GM19452 (cell line): ENCODE measurements at regions not wholly inside any gene's neighbourhood (a gene's known extent, or its start where the extent isn't known, plus 50 kb on each side); places are given as distances from the start of the nearest gene placed in this dataset.
"Not testable (repeated sequence)": the region's sequence is repeated elsewhere in the genome, so short reads cannot be mapped to it uniquely, and the experiment has no call there.

Source experiments
- ATAC-seq: cut with Tn5 transposase; IDR thresholded peaks from one replicate; pipeline ENCODE4 v1.9.1; 2021; ENCODE audit not compliant: unreplicated experiment

GRCh38 chr5:72693546-72694205 is 122.8 kb upstream of the TNPO1 start:
- no peak for ATAC-seq

DNA sequence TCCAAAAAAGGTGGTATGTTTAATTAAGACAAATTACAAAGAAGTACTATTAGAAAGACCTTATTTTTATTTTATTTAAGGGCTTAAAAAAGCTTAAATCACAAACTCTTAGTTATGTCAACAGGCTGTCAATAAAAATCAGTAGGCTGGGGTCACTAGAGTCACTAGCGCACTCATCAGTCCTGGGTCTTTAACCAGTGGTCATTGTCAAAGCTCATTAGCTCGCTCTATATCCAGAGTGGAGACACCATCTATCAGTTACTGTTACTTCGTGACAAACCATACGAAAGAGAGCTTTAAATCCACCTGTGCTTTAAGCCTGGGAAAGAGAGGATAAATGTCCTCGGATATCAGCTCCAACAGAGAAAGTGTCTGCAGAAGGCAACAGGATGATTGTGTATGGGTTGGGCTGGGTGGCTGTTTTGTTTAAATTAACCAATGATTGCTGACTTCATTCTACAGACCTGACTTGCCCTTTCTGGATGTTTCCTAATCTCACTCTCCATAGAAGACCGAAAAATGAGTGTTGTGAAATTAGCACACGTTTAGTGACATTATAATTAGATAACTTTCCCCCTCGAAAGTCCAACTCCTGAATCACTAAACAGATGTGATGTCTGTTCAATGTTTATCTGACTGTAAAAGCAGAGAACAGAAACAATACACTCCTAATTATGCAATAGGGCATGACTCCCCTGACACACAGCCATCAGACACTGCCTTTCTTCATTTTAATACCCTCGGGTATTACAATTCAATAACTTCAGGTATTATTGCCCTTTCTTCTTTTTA is 123.6 kb upstream of the TNPO1 start:
- no peak for ATAC-seq

GRCh38 chr5:72692231-72692637 is 124.2 kb upstream of the TNPO1 start:
- ATAC-seq, result no peak

DNA sequence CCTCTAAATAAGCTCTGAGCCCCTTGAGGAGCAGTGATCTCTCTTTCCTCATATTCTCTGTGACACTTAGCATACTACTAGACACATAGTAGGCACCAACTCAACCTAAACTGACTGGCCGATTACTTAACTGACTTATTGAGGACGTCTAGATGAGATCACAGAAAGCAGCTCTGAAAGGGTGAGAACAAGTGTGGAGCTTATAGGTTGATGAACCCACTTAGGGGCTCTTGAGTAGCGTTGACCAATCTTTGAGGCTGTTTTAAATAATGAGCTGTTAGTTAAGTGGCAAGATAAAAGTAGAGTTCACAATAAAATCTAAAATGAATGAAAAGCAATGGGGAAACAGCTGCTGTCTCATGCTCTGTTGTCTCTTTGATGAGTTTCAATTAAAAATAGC is 124.7 kb upstream of the TNPO1 start:
- no peak for ATAC-seq

DNA sequence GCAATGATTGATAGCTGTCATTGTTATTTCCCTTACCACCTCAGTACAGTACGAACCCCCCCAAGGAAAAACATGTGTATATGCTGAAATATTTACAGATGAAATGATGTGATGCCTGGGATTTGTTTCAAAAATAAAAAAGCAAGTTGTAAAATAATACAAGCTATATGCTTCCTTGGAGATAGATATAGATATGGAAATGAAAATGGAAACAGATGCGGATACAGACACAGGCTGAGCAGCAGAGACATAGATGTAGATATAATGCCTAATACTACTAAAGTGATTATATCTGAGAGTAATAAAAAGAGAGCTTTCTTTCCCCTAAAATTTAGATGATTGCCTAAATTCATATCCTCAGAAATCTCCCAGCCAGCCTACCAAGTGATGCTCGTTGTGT is 127.5 kb upstream of the TNPO1 start:
- no peak for ATAC-seq

DNA sequence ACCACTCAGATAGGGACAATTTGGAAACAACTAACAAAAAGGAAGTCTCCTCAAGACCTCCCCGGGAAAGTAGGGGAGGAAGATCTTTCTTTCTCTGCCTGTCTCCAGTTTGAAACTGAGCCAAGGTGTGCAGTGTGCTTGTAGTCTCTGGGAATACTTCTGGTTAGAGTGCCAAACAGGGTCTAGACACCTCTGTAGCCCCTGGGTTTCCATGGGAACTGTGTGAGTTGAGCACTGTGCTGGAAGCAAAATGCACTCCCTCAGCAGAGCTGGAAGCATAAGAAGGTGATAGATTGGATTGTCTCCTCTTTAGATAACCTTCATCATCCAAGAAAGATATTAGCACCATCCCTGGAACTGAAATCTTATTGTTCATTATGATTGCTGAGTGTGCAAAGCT is 129.2 kb upstream of the TNPO1 start:
- ATAC-seq, result no peak

- ATAC-seq, result no peak
Observed at GRCh38 chr5:72682561-72682960, 133.9 kb upstream of the TNPO1 start.

- no peak for ATAC-seq
Observed at GRCh38 chr5:72681781-72682180, 134.7 kb upstream of the TNPO1 start.

DNA sequence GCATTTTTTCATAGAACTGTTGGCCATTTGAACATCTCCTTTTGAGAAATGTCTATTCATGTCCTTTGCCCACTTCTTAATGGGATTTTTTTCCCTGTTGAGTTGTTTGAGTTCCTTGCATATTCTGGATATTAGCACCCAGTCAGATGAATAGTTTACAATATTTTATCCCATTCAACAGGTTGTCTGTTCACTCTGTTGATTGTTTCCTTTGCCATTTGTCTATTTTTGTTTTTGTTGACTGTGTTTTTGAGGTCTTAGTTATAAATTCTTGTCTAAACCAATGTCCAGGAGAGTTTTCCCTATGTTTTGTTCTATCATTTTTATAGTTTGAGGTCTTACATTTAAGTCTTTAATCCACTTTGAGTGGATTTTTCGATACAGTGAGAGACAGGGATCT is 139.0 kb upstream of the TNPO1 start:
- ATAC-seq, result no peak

GRCh38 chr5:72676831-72677230 is 139.6 kb upstream of the TNPO1 start:
- not testable (repeated sequence) for ATAC-seq

DNA sequence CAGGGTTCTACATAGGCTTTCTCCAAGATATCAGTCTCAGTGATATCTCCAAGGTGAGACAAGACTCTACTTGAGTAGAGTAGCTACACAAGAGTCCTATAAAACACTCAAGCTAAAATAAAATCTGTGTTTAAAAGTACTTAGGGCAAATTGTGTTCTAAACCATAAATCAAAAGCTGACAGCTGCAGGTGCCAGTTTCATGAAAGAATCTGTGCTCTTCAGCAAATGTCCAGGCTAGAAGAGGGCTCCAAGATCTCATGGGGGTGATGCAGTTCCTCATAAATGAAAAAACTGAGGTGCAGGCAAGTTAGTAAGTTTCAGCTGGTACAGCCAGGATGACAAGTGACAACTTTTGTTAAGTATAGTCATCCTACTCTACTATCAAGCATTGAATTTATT is 142.8 kb upstream of the TNPO1 start:
- no peak for ATAC-seq

DNA sequence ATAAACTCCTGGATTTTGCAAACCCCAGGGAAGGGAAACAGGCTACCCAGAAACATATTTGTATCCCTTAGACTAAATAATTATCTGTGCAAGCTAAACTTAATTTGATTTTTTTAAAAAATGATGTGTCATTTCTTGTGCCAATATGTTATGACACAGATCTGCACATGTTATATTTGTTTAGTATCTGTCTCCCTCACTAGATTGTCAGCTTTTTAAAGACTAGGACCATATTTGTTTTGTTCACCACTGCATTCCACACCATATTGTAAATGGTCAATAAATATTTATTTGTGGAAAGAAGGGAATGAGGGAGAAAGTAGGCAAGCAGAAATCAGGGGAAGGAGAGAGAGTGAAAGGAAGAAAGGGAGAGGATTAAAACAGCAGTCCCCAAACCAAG is 143.3 kb upstream of the TNPO1 start:
- ATAC-seq, result no peak

DNA sequence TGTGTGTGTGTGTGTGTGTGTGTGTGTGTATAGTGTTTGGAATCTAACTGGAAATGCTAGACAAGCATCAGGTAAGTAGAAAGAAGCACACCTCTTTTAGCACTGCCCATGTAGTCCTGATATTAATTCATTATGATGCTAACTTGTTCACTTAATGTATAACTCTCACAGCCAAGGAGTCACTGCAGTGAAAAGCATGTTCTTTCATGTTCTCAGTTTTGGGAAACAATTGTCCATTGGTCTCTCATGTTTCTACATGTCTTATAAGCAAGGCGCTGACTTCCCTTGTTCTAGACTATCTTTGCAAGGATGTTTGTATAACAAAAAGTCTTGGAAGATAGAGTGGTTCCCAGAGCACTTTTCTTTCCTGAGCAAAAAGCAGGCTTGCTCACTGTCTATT is 148.8 kb upstream of the TNPO1 start:
- no peak for ATAC-seq

DNA sequence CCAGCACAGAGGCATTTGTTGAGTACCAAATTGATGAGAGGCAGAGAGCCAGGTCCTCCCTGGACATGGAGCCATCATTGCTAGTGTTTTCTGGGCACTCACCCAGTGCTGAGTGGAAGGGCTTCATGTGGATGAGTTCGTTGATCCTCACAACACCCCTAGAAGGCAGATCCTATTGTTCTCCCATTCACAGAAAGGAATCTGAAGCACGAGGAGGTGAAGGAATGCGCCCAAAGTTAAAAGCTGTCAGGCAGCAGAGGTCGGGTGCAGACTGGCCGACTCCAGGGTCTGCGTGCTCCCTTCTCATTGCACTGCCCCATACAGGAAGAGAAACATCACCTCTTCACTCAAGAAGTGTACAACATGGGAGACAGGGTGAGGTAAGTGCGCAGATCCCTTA is 153.5 kb upstream of the TNPO1 start:
- ATAC-seq, result no peak

DNA sequence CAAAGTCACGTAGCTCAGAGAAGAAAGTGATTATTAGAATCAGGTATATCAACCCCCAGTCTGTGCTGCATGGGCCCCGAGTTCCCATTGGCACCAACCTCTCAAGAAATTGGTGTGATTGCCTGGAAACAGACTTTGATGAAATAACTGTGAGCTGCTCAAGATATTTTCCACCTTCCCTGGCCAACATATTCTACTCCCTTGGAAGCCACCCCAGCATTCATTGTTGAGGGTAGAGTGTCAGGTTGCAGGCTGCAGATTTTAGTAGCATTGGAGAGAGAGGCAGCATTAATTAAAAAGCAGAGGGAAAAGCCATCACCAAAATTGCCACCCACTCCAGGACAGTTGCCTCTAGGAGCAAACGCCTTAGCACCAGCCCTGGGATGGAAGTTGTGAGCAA is 154.2 kb upstream of the TNPO1 start:
- ATAC-seq, result no peak

GRCh38 chr5:72661405-72661804 is 154.2 kb upstream of the ZNF366 start:
- no peak for ATAC-seq

GRCh38 chr5:72659726-72660125 is 152.5 kb upstream of the ZNF366 start:
- ATAC-seq, result no peak

- no peak for ATAC-seq
Observed at GRCh38 chr5:72658761-72659540, 151.7 kb upstream of the ZNF366 start.

- no peak for ATAC-seq
Observed at GRCh38 chr5:72658161-72658560, 151.0 kb upstream of the ZNF366 start.

GRCh38 chr5:72656756-72657513 is 149.7 kb upstream of the ZNF366 start:
- ATAC-seq, result no peak

GRCh38 chr5:72656331-72656730 is 149.1 kb upstream of the ZNF366 start:
- ATAC-seq, result no peak
